GM18951 (cell line): ENCODE measurements at regions not wholly inside any gene's neighbourhood (a gene's known extent, or its start where the extent isn't known, plus 50 kb on each side); places are given as distances from the start of the nearest gene placed in this dataset.

Experiments used
- POLR2A ChIP-seq: IDR thresholded peaks from 4 replicates; pipeline ENCODE4 v1.6.1; 2011; ENCODE audit warnings: mild to moderate bottlenecking; ENCODE audit not compliant: insufficient read length, insufficient read depth; ENCODE audit errors: extremely low read depth
- in situ Hi-C: fragments of 300-500 bp; cut with MboI; formaldehyde crosslinking; loops from one replicate; pipeline ENCODE4 v1.12.0; 2022; ENCODE audit warnings: low sequenced_read_pairs, mixed read lengths, inconsistent platforms; ENCODE audit not compliant: unreplicated experiment

DNA sequence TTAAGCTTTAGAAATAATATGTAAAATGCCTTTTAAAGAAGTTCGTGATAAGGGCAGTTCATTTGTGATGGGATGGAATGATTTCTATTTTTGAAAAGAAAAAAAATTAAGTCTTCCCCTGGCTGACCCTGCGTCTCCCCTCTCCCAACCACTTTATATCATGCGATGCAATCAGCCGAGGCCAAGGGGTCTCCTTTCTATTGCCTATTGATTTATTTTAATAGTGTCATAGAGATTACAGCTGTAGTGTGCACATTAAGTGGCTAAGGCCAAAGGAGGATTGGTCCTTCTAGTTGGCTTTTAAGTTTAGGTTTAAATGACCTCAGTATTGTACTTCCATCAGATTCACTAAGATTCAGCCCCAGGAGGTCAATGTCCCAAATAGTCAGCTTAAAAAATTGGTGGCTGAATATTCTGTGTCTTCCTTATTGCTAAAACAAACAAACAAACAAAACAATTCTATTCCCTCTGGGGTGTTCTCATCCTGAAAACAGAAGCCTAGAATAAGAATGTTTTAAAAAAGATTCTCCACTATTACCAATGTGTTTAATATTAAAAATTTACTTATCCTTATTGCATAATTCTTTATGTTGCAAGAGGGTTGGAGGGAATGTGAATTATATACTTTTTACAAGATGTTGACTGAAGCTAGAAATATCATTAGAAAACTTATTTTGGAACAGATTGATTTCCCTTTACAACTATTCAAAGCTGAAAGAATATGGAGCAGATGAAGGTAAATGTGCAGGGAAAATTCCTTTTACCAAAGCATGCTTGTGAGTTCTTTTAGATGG is 359.1 kb downstream of the SAMD5 start:
- no peak for TF ChIP-seq POLR2A
- in situ Hi-C loops = no loop called here

GRCh38 chr6:147868427-147869190 is 360.1 kb downstream of the SAMD5 start:
- no peak for TF ChIP-seq POLR2A
- in situ Hi-C loops = no loop called here

DNA sequence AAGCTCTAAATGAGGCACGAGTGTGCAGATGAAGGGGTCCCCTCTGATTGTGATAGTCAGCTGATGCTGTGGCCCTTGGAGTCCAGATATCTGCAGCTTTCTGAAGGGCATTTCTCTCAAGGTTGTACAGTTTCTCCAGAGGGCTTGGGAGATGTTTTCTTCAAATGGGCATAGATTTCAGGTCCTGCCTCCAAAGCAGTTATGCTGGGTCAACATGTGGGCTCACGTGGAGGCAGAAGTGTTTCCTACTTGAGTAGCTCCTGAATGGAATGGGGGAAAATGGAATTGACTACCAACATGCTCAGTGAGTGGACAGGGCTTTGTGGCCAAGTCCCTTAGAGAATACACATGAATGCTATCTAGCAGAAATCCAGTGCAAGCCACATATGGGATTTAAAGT is 360.7 kb downstream of the SAMD5 start:
- no peak for TF ChIP-seq POLR2A
- in situ Hi-C loops = no loop called here

- in situ Hi-C loops = no loop called here
- no peak for TF ChIP-seq POLR2A
Measured at GRCh38 chr6:147869869-147870268, 361.4 kb downstream of the SAMD5 start.

GRCh38 chr6:147870506-147871110 is 362.1 kb downstream of the SAMD5 start:
- in situ Hi-C loops = no loop called here
- no peak for TF ChIP-seq POLR2A

DNA sequence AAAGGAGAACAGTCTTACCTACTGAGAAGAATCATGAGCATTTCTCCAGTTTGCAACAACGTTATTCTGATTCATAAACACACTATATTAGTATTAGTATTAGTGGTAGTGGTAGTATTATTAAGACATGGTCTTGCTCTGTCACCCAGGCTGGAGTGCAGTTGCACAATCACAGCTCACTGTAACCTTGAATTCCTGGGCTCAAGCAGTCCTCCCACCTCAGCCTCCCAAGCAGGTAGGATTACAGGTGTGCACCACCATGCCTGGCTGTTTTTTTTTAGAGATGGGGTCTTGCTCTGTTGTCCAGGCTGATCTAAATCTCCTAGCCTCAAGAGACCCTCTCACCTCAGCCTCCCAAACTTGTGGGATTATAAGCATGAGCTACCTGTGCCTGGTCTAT is 363.5 kb downstream of the SAMD5 start:
- in situ Hi-C loops = no loop called here
- no peak for TF ChIP-seq POLR2A

DNA sequence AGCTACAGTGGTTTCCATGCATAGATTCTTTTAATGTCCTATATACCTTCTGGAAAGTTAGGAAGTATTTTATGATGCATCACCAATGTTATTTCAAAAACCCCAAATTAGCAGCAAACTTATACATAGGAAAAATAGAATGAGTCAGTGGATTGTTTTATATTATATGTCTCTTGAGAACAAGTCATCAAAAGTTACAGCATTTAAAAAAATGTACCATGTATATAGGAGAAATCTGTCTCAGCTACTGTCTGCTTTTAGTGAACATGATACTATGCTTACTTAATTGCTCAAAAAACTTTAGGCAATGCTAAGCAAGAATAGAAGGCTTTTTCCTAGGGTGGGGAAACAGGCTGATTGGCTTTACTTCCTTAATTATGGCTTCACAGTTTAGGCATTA is 365.3 kb downstream of the SAMD5 start:
- in situ Hi-C loops = no loop called here
- no peak for TF ChIP-seq POLR2A

GRCh38 chr6:147874322-147874721 is 365.8 kb downstream of the SAMD5 start:
- no peak for TF ChIP-seq POLR2A
- in situ Hi-C loops = no loop called here

GRCh38 chr6:147879031-147879580 is 370.6 kb downstream of the SAMD5 start:
- in situ Hi-C loops = no loop called here
- no peak for TF ChIP-seq POLR2A

DNA sequence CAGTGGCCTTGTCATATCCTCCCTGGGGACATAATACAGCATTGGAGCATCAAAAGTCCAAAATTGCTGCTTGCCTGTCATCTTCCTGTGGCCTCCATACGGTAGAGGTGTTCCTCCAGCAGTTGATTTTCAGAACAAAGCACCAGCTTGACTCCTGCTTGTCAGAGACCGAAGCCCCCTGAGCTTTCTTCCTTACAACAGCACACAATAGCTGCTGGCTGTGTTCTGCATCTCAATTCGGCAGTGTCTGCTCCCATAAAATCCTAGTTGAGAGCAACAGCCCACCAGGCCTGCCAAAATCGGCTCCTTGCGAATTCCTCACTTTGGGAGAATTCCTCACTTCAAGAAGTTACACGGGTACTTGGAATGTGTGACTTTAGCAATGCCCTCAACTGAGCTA is 372.9 kb downstream of the SAMD5 start:
- TF ChIP-seq POLR2A = no peak
- in situ Hi-C loops = no loop called here

DNA sequence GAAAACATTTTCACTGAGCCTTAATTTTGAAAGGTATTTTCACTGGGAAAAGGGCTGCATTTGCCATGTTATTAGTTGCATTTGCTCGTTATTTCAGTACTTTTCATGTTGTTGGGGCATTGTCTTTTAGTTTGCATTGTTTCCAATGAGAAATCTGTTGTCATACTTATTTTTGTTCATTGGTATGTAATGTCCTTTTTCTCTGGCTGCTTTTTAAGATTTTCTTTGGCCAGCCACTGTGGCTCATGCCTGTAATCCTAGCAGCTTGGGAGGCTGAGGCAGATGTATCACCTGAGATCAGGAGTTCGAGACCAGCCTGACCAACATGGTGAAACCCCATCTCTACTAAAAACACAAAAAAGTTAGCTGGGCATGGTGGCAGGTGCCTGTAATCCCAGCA is 379.9 kb downstream of the SAMD5 start:
- in situ Hi-C loops = no loop called here
- no peak for TF ChIP-seq POLR2A

- no peak for TF ChIP-seq POLR2A
- in situ Hi-C loops = no loop called here
Measured at GRCh38 chr6:147891671-147892070, 383.2 kb downstream of the SAMD5 start.

DNA sequence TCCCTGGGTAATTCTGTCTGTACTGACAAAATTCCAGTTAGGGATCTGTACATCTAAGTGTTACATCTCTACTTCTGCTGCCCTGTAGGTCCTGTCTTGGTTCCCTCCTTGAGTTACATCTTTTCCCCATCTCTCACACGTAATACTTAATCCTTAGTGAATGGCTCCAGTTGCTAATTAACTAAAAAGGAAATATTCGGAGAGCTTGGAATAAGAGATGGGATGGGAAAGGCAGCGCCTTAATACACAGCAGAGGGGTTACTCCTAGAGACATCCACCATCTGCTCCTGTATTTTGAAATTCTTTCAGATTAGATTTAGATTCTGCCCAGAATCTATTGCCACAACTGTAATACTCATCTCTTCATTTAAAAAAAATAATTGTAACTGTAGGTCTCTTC is 384.0 kb downstream of the SAMD5 start:
- in situ Hi-C loops = no loop called here

GRCh38 chr6:147895272-147895671 is 386.8 kb downstream of the SAMD5 start:
- in situ Hi-C loops = no loop called here
- no peak for TF ChIP-seq POLR2A

More for the DNA sequence above, 384.0 kb downstream of the SAMD5 start:
- TF ChIP-seq POLR2A = no peak
